ENCODE measurements at regions not wholly inside any gene's neighbourhood (a gene's known extent, or its start where the extent isn't known, plus 50 kb on each side); places are given as distances from the start of the nearest gene placed in this dataset.

DNA sequence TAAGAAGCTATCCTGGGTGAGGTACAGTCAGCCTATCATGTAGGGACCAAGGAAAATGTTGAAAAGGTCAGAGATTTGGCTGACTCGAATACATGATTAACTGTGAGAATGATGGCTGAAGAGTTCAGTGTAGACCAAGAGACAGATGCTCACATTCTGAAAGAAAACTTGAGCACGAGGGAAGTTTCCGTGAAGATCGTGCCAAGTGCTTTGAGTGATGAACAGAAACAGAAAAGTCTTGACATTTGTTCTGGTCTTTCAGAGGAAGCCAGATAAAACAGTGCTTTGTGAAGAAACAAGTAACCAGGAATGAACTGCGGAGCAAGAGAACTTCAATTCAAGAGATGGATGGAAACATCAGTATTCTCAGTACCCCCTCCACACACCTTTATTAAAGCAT lies 500.3 kb upstream of the SMIM21 start:
- TF ChIP-seq, protein P1, sequence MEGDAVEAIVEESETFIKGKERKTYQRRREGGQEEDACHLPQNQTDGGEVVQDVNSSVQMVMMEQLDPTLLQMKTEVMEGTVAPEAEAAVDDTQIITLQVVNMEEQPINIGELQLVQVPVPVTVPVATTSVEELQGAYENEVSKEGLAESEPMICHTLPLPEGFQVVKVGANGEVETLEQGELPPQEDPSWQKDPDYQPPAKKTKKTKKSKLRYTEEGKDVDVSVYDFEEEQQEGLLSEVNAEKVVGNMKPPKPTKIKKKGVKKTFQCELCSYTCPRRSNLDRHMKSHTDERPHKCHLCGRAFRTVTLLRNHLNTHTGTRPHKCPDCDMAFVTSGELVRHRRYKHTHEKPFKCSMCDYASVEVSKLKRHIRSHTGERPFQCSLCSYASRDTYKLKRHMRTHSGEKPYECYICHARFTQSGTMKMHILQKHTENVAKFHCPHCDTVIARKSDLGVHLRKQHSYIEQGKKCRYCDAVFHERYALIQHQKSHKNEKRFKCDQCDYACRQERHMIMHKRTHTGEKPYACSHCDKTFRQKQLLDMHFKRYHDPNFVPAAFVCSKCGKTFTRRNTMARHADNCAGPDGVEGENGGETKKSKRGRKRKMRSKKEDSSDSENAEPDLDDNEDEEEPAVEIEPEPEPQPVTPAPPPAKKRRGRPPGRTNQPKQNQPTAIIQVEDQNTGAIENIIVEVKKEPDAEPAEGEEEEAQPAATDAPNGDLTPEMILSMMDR (IDR thresholded peaks at IDR 0.05; ENCODE audit: low read depth, low read length) = no peak
- no peak overlapping the region for H3K4me3 ChIP-seq (ENCODE audit: low read depth, low read length)
- DNase-seq (ENCODE audit: low read depth, low spot score) = no peak
- in situ Hi-C loops (cut with HindIII; ENCODE audit: low sequenced_read_pairs) = no loop called here

DNA sequence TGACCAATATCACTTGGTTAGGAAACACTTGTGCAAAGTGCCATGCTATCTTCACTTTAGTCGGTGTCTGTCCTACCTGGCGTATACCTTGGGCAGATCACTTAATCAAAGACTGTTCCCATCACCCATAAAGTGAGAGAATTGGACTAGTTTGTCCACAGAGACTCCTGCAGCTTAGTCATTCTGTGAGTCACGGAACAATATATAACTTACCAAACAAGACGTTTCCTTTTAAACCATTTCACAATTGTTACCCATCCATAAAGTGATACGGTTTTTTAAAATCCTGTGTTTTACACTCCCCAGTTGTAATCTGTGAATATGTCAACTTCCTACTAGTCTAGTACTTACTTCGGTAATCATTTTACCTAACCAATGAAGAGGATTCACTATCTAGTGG lies 499.3 kb upstream of the SMIM21 start:
- H3K4me3 ChIP-seq (ENCODE audit: low read depth, low read length) = no peak overlapping the region
- peak; percentile 56 for DNase-seq (ENCODE audit: low read depth, low spot score)
- in situ Hi-C loops (cut with HindIII; ENCODE audit: low sequenced_read_pairs) = no loop called here
- TF ChIP-seq, protein P1 (IDR thresholded peaks at IDR 0.05; ENCODE audit: low read depth, low read length) = no peak

DNA sequence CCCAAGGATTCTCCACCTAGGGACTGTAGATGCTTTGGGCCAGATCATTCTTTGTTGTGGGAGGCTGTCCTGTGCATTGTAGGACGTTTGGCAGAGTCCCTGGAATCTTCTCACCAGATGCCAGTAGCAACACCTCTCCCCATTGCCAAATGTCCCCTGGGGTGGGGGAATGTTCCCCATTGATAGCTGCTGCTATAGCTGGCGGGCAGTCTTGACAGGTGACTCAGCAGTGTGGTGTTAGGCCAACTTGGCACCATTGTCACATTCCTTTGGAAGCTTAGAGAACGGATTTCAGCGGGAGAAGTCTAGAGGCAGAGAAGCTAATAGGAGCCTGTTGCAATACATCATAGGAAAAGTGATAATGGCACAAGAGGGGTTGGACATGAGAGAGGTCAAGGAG lies 495.7 kb upstream of the SMIM21 start:
- no peak overlapping the region for H3K4me3 ChIP-seq (ENCODE audit: low read depth, low read length)
- TF ChIP-seq, protein P1 (IDR thresholded peaks at IDR 0.05; ENCODE audit: low read depth, low read length) = no peak
- DNase-seq (ENCODE audit: low read depth, low spot score) = peak; percentile 93
- in situ Hi-C loops (cut with HindIII; ENCODE audit: low sequenced_read_pairs) = no loop called here

DNA sequence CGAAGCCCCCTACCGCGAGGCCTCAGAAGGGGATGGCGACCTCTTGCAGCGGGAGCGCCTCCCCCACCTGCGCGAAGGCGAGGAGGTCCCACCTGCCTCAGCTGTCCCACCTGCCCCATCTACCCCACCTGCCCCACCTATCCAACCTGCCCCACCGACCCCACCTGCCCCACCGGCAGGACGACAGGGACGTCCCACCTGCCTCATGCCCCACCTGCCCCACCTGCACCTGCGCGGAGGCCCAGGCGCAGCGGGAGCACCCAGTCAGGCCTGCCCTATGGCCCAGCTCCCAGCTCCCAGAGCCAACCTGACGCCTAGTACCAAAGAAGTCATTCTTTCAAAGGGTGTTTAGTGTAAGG lies 489.1 kb upstream of the SMIM21 start:
- peak overlapping the region; percentile 34 for H3K4me3 ChIP-seq (ENCODE audit: low read depth, low read length)
- no peak for DNase-seq (ENCODE audit: low read depth, low spot score)
- TF ChIP-seq, protein P1 (IDR thresholded peaks at IDR 0.05; ENCODE audit: low read depth, low read length) = no peak
- in situ Hi-C loops (cut with HindIII; ENCODE audit: low sequenced_read_pairs) = no loop called here

DNA sequence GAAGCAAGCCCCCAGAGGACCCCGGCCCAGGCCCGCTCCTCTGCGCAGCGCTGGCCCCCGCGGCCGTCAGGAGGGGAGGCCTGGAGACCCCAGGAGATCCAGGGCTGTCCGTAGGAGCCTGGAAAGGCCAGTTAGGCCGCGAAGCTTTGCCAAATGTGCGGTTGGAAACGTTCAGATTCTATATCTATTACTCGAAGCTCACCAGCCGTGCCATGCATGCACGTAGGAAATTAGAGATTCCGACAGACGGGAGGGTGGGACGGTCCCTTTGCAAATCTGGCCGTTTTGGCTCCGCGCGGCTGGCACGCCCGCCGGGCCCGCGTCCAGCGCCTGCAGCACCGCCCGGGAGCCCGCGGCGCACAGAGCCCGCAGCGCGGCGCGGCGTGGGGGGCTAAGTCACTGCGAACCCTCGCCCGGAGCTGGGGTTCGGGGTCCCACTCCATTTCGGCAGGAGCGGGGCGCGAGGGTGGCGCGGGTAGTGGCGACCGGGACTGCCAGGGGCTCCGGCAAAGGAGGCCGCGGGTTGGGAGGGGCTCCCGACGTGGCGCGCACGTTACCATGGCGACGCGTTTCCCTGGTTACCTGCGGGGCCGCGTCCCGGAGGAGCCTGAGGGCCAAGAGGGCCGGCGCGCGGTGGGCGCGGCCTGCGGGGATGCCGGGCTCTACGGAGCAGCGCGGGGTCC lies 488.6 kb upstream of the SMIM21 start:
- in situ Hi-C loops (cut with HindIII; ENCODE audit: low sequenced_read_pairs) = no loop called here
- TF ChIP-seq, protein P1 (IDR thresholded peaks at IDR 0.05; ENCODE audit: low read depth, low read length) = no peak
- H3K4me3 ChIP-seq (ENCODE audit: low read depth, low read length) = peak overlapping the region; percentile 34
- no peak for DNase-seq (ENCODE audit: low read depth, low spot score)

DNA sequence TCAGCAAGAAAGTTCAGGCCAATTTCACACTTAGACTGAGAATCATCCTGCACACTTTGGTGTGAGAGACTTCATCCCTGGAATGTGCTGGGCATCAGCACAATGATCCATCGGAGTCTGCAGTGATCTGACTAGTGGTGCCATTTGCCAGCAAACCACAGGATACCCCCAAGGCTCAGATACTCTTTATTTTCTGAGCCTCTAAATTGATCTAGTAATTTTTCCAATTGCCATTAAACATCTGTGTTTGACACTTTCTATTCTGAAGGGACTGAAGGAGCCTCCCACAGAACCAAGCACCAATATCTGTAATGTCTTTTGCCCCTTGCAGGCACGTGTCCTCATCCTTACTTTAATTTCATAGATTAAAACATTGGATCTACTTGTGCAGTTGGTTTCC lies 485.3 kb upstream of the SMIM21 start:
- in situ Hi-C loops (cut with HindIII; ENCODE audit: low sequenced_read_pairs) = no loop called here
- TF ChIP-seq, protein P1 (IDR thresholded peaks at IDR 0.05; ENCODE audit: low read depth, low read length) = no peak
- H3K4me3 ChIP-seq (ENCODE audit: low read depth, low read length) = no peak overlapping the region
- no peak for DNase-seq (ENCODE audit: low read depth, low spot score)
